ENCODE measurements at regions not wholly inside any gene's neighbourhood (a gene's known extent, or its start where the extent isn't known, plus 50 kb on each side); places are given as distances from the start of the nearest gene placed in this dataset.
A peak's percentile ranks its signal among the peaks of the same experiment; 100 is the strongest.

GRCh38 chr2:149716687-149717086 is 129.1 kb upstream of the MMADHC start:
- DNase-seq (ENCODE audit: low spot score), result no peak
- Mint-ChIP-seq H3K4me3 (ENCODE audit: unreplicated experiment) (no peak overlapping the region), H3K27me3 (ENCODE audit: unreplicated experiment) (no peaks in the 10 kb centered on the region), H3K4me1 (ENCODE audit: unreplicated experiment) (peaks cover 7% of the 10 kb centered on the region), H3K36me3 (ENCODE audit: low read depth, unreplicated experiment) (no peaks in the 10 kb centered on the region), H3K27ac (ENCODE audit: unreplicated experiment) (no peak overlapping the region), H3K9me3 (ENCODE audit: unreplicated experiment) (no peaks in the 10 kb centered on the region)
- no peak for TF ChIP-seq CTCF (IDR thresholded peaks at IDR 0.05; ENCODE audit: unreplicated experiment)

GRCh38 chr2:149715894-149716293 is 128.3 kb upstream of the MMADHC start:
- no peaks in the 10 kb centered on the region for H3K27me3 Mint-ChIP-seq (ENCODE audit: unreplicated experiment)
- no peak overlapping the region for H3K4me3 Mint-ChIP-seq (ENCODE audit: unreplicated experiment)
- DNase-seq (ENCODE audit: low spot score), result no peak
- H3K36me3 Mint-ChIP-seq (ENCODE audit: low read depth, unreplicated experiment), result no peaks in the 10 kb centered on the region
- no peak overlapping the region for H3K27ac Mint-ChIP-seq (ENCODE audit: unreplicated experiment)
- peaks cover 8% of the 10 kb centered on the region for H3K4me1 Mint-ChIP-seq (ENCODE audit: unreplicated experiment)
- no peaks in the 10 kb centered on the region for H3K9me3 Mint-ChIP-seq (ENCODE audit: unreplicated experiment)
- TF ChIP-seq CTCF (IDR thresholded peaks at IDR 0.05; ENCODE audit: unreplicated experiment), result no peak

GRCh38 chr2:149715005-149715592 is 127.5 kb upstream of the MMADHC start:
- Mint-ChIP-seq H3K27me3 (ENCODE audit: unreplicated experiment) (no peaks in the 10 kb centered on the region), H3K4me3 (ENCODE audit: unreplicated experiment) (no peak overlapping the region), H3K9me3 (ENCODE audit: unreplicated experiment) (no peaks in the 10 kb centered on the region), H3K27ac (ENCODE audit: unreplicated experiment) (no peak overlapping the region), H3K4me1 (ENCODE audit: unreplicated experiment) (peaks cover 8% of the 10 kb centered on the region), H3K36me3 (ENCODE audit: low read depth, unreplicated experiment) (no peaks in the 10 kb centered on the region)
- peak; percentile 24 for DNase-seq (ENCODE audit: low spot score)
- peak; percentile 67 for TF ChIP-seq CTCF (IDR thresholded peaks at IDR 0.05; ENCODE audit: unreplicated experiment)

GRCh38 chr2:149709496-149710263 is 122.1 kb upstream of the MMADHC start:
- no peak overlapping the region for H3K27ac Mint-ChIP-seq (ENCODE audit: unreplicated experiment)
- no peak for DNase-seq (ENCODE audit: low spot score)
- no peak overlapping the region for H3K4me3 Mint-ChIP-seq (ENCODE audit: unreplicated experiment)
- H3K9me3 Mint-ChIP-seq (ENCODE audit: unreplicated experiment), result no peaks in the 10 kb centered on the region
- peaks cover 4% of the 10 kb centered on the region for H3K4me1 Mint-ChIP-seq (ENCODE audit: unreplicated experiment)
- no peak for TF ChIP-seq CTCF (IDR thresholded peaks at IDR 0.05; ENCODE audit: unreplicated experiment)
- no peaks in the 10 kb centered on the region for H3K36me3 Mint-ChIP-seq (ENCODE audit: low read depth, unreplicated experiment)
- H3K27me3 Mint-ChIP-seq (ENCODE audit: unreplicated experiment), result peaks cover 1% of the 10 kb centered on the region

- Mint-ChIP-seq H3K4me1 (ENCODE audit: unreplicated experiment) (peaks cover 7% of the 10 kb centered on the region), H3K27ac (ENCODE audit: unreplicated experiment) (no peak overlapping the region), H3K9me3 (ENCODE audit: unreplicated experiment) (no peaks in the 10 kb centered on the region), H3K4me3 (ENCODE audit: unreplicated experiment) (no peak overlapping the region), H3K36me3 (ENCODE audit: low read depth, unreplicated experiment) (no peaks in the 10 kb centered on the region), H3K27me3 (ENCODE audit: unreplicated experiment) (peaks cover 1% of the 10 kb centered on the region)
- no peak for DNase-seq (ENCODE audit: low spot score)
- TF ChIP-seq CTCF (IDR thresholded peaks at IDR 0.05; ENCODE audit: unreplicated experiment), result no peak
Measured at GRCh38 chr2:149703281-149703680, 115.7 kb upstream of the MMADHC start.
